K562 (cell line): ENCODE measurements at regions not wholly inside any gene's neighbourhood (a gene's known extent, or its start where the extent isn't known, plus 50 kb on each side); places are given as distances from the start of the nearest gene placed in this dataset.

ENCODE experiments used
- ATF4 ChIP-seq: fragments of 450-650 bp; formaldehyde crosslinking; IDR thresholded peaks from 2 replicates; pipeline ENCODE4 v1.4.0; 2022; ENCODE audit warnings: mild to moderate bottlenecking, moderate library complexity
- CBX3 ChIP-seq, 2 experiments: IDR thresholded peaks; 1 replicate in 1 of 2; 2 replicates in 1 of 2; pipeline ENCODE4 v1.6.1; 2012; ENCODE audit warnings: inconsistent platforms in 2 of 2, low read length in 2 of 2, borderline replicate concordance in 1 of 2, control low read depth in 1 of 2
- CBX8 ChIP-seq: fragments of 200-600 bp; sonication (generic); IDR thresholded peaks from 2 replicates; pipeline ENCODE4 v1.6.1; 2012; ENCODE audit warnings: borderline replicate concordance, mixed run types, low read depth, mild to moderate bottlenecking, moderate library complexity, mixed read lengths, low read length, control low read depth, inconsistent platforms; ENCODE audit not compliant: poor library complexity, severe bottlenecking; ENCODE audit errors: extremely low read depth
- DIDO1 ChIP-seq: fragments of 450-650 bp; IDR thresholded peaks from 2 replicates; pipeline ENCODE4 v1.6.1; 2016; ENCODE audit warnings: low read depth, missing biosample characterization, missing genetic modification characterization
- JUND ChIP-seq, 2 experiments: IDR thresholded peaks; 2 replicates in 1 of 2; 3 replicates in 1 of 2; pipeline ENCODE4 v1.6.1; 2011; ENCODE audit warnings: borderline replicate concordance in 2 of 2, low read depth in 2 of 2, low read length in 2 of 2, improper control_type of control experiment in 1 of 2, missing biosample characterization in 1 of 2, missing genetic modification characterization in 1 of 2, missing genetic modification reagents in 1 of 2
- MAFK ChIP-seq: IDR thresholded peaks from 2 replicates; pipeline ENCODE4 v1.6.1; 2011; ENCODE audit warnings: low read length, improper control_type of control experiment
- PCBP2 ChIP-seq: fragments of 200-400 bp; formaldehyde crosslinking; IDR thresholded peaks from 2 replicates; pipeline ENCODE4 v1.6.1; 2018; ENCODE audit warnings: low read length, low read depth, mild to moderate bottlenecking, moderate library complexity; ENCODE audit not compliant: poor library complexity, severe bottlenecking
- PHF21A ChIP-seq: fragments of 450-650 bp; IDR thresholded peaks from 2 replicates; pipeline ENCODE4 v1.6.1; 2017; ENCODE audit warnings: low read depth, borderline replicate concordance
- PREB ChIP-seq: sonication (generic); formaldehyde crosslinking; IDR thresholded peaks from 2 replicates; pipeline ENCODE4 v1.8.1; 2023; ENCODE audit warnings: mild to moderate bottlenecking, missing genetic modification reagents
- TCF7L2 ChIP-seq: fragments of 150-350 bp; IDR thresholded peaks from 2 replicates; pipeline ENCODE4 v1.6.1; 2016; ENCODE audit warnings: low read depth, mild to moderate bottlenecking, low read length, moderate library complexity
- ZNF512 ChIP-seq: IDR thresholded peaks from 2 replicates; pipeline ENCODE4 v1.6.1; 2016; ENCODE audit warnings: missing genetic modification characterization, missing compliant biosample characterization
- TF ChIP-seq, protein P1 (sequence below), 3 experiments: IDR thresholded peaks in 2 of 3; conservative IDR thresholded peaks in 1 of 3; 2 replicates each; pipeline ENCODE4 v1.5.1; 2011 to 2012; ENCODE audit warnings: low read length in 3 of 3, mild to moderate bottlenecking in 3 of 3, control low read depth in 2 of 3, improper control_type of control experiment in 1 of 3, inconsistent platforms in 1 of 3, low read depth in 1 of 3, mixed read lengths in 1 of 3, moderate library complexity in 1 of 3; ENCODE audit not compliant: insufficient read depth in 2 of 3

DNA sequence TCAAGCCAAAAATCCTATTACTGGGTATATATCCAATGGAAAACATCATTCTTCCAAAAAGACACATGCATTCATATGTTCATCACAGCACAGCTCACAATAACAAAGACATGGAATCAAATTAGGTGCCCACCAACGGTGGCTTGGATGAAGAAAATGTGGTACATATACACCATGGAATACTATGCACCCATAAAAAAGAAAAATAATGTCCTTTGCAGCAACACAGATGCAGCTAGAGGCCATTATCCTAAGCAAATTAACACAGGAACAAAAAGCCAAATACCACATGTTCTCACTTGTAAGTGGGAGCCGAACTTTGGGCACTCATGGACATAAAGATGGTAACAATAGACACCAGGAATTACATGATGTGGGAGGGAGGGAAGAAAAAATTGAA lies 113.6 kb downstream of the MRPL39 start:
- TF ChIP-seq JUND (IDR thresholded peaks at IDR 0.05; ENCODE audit: borderline replicate concordance, low read depth, low read length) = no peak
- no peak for TF ChIP-seq JUND (tag; IDR thresholded peaks at IDR 0.05; ENCODE audit: borderline replicate concordance, low read depth, low read length)
- TF ChIP-seq ATF4 (CRISPR knock-in tag) = no peak
- no peak for TF ChIP-seq CBX8
- TF ChIP-seq DIDO1 (tag) = no peak
- TF ChIP-seq CBX3 (IDR thresholded peaks at IDR 0.05; ENCODE audit: borderline replicate concordance in 1 of 2, low read length in 2 of 2) = no peak
- TF ChIP-seq MAFK = no peak
- no peak for TF ChIP-seq PHF21A
- no peak for TF ChIP-seq TCF7L2
- no peak for TF ChIP-seq PREB (CRISPR knock-in tag)
- TF ChIP-seq PCBP2 = no peak
- TF ChIP-seq, protein P1, sequence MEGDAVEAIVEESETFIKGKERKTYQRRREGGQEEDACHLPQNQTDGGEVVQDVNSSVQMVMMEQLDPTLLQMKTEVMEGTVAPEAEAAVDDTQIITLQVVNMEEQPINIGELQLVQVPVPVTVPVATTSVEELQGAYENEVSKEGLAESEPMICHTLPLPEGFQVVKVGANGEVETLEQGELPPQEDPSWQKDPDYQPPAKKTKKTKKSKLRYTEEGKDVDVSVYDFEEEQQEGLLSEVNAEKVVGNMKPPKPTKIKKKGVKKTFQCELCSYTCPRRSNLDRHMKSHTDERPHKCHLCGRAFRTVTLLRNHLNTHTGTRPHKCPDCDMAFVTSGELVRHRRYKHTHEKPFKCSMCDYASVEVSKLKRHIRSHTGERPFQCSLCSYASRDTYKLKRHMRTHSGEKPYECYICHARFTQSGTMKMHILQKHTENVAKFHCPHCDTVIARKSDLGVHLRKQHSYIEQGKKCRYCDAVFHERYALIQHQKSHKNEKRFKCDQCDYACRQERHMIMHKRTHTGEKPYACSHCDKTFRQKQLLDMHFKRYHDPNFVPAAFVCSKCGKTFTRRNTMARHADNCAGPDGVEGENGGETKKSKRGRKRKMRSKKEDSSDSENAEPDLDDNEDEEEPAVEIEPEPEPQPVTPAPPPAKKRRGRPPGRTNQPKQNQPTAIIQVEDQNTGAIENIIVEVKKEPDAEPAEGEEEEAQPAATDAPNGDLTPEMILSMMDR (IDR thresholded peaks at IDR 0.05 in 2 of 3, conservative IDR thresholded peaks at IDR 0.05 in 1 of 3; ENCODE audit: insufficient read depth in 2 of 3, low read depth in 1 of 3, low read length in 3 of 3) = no peak
- no peak for TF ChIP-seq ZNF512 (tag)
